ENCODE measurements at regions not wholly inside any gene's neighbourhood (a gene's known extent, or its start where the extent isn't known, plus 50 kb on each side); places are given as distances from the start of the nearest gene placed in this dataset.

GRCh38 chr3:5727743-5728484, 540.4 kb downstream of the EDEM1 start:
- TF ChIP-seq CTCF (IDR thresholded peaks at IDR 0.05) (no peak), POLR2A (IDR thresholded peaks at IDR 0.05) (no peak), EP300 (IDR thresholded peaks at IDR 0.05) (no peak)
